ENCODE measurements at regions not wholly inside any gene's neighbourhood (a gene's known extent, or its start where the extent isn't known, plus 50 kb on each side); places are given as distances from the start of the nearest gene placed in this dataset.
"Not testable (repeated sequence)": the region's sequence is repeated elsewhere in the genome, so short reads cannot be mapped to it uniquely, and the experiment has no call there.

DNA sequence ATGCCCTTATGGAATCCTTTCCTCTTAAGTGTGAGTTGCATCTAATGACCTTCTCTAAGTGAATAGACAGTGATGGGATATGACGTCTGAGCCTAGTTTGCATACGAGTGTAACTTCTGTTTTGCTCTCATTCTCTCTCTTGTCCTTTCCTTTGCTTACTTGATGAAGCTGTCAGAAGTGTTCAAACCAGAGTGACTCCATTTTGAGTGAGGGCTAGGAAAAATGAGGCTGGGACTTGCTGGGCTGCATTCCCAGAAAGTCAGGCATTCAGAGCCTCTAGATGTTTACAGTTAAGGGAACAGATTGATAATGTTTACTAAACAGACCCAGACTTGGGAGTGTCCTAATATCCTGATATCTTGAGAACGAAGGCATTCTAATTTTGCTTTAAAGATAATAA, 311.2 kb upstream of the SOX4 start:
- DNase-seq (ENCODE audit: low read depth): not testable (repeated sequence)

GRCh38 chr6:21284166-21284565, 309.4 kb upstream of the SOX4 start:
- no peak for DNase-seq (ENCODE audit: low read depth)

GRCh38 chr6:21284706-21285105, 308.8 kb upstream of the SOX4 start:
- no peak for DNase-seq (ENCODE audit: low read depth)

DNA sequence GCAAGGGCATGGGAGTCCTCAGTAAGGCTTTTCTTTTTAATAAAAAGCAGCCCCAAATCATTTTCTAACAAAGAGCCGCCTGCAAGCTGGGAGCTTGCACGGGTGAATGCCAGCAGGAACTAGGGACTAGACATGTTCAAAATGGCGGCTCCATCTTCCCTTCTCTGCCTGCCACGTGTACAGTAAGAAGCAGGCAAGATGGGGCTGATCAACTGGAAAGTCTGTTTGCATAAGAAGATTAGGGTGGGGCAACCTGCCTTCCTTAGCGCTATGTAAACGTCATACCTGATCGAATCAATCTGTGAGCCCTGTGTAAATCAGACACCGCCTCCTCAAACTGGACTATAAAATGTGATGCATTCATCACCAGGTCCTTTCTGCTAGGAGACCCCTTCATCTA, 299.4 kb upstream of the SOX4 start:
- DNase-seq (ENCODE audit: low read depth): no peak

- DNase-seq (ENCODE audit: low read depth): no peak
These were observed 297.9 kb upstream of the SOX4 start for GRCh38 chr6:21295506-21296240.

GRCh38 chr6:21297665-21298064, 295.9 kb upstream of the SOX4 start:
- DNase-seq (ENCODE audit: low read depth): no peak

GRCh38 chr6:21299216-21299615, 294.3 kb upstream of the SOX4 start:
- DNase-seq (ENCODE audit: low read depth): no peak

DNA sequence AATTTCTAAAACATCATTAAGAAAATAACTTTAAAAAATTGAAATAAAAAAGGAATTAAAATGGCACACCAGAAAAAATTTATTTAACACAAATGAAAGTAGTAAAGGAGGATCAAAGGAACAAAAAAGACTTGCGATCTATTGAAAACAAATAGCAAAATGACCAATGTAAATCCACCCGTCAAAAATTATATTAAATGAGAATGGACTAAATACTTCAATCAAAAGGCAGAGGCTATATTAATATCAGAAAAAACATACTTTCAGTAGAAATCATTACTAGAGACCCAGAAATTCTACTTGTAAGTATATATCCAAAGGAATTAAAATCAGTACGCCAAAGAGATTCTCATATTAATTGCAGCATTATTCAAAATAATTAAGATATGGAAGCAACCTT, 293.1 kb upstream of the SOX4 start:
- DNase-seq (ENCODE audit: low read depth): no peak

DNA sequence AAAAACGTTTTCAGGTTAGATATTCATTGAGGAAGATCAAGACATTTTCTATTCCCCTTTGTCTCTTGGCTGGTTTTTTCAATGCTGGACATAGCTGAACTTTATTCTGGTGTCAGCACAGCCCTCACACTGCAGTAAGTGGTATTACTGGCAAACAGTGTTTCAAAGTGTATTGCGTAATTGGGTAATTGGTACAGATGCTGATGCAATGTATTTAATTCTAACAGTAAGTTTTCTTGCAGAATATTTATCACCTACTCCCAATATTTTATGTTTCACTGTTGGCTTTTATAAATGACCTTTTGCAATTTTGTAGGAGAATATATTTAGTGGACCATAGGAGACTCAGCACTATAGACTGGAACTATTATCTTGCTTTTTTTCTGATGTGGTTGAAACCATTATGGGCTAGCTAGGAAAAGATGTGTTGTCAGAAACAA, 287.6 kb upstream of the SOX4 start:
- DNase-seq (ENCODE audit: low read depth): no peak

DNA sequence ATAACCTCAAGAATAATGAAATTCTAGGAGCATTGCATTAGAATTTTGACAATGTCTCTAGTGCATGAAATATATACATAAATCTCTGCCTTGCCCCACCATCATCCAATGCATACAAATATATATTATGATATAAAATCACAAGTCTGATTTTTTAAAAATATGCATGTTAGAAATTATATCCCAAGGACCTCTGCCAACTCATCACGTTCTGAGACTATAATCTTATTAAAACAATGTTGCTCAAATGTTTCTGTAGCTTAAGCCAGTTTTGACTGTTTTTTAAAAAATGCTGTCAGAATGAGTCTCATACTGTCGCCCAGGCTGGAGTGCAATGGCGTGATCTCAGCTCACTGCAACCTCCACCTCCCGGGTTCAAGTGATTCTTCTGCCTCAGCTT, 287.0 kb upstream of the SOX4 start:
- no peak for DNase-seq (ENCODE audit: low read depth)

DNA sequence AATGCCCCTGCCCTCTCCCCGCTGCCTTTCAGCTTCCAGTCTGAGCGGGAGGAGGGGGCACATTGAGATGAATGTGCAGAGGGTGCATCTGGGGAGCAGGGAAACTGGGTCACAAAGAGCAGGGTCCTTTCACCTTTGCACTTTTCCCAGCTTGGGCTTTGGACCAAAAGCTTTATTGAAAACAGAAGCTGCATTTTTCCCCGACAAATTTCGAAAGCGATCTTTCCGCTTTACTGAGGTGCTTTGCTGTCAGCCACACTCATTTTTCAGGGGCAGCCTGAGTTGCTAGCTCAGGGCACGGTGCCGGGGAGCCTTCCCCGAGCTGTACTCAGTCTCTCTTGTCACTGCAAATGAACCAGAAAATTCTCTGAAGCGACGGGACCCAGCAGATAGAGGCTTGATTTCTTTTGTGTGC, 283.7 kb upstream of the SOX4 start:
- no peak for DNase-seq (ENCODE audit: low read depth)

DNA sequence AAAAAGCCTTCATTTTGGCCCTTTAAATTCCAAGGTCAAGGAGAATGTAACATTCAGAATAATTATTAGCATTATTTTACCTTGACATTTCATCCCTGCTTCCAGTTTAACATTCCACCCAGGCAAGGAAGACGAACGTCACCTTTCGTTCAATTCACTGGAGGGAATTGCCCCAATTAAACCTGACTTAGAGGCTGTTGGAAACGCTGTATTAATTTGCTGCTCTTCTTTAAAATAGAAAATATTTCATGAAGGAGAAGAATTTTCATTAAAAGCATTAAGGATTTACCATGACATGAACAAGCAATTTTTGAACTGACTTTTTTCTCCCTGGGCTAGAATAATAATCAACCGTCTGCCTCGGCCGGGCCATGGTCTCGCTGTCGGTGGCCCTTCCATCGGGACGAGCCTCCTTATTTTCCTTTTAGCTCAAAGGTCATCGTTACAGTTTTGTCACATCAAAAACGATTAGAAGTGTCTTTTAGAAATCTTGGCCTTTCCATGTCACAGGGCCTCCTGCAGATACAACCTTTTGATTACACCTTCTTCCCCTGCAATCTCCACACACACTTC, 282.9 kb upstream of the SOX4 start:
- no peak for DNase-seq (ENCODE audit: low read depth)

GRCh38 chr6:21312118-21312517, 281.4 kb upstream of the SOX4 start:
- DNase-seq (ENCODE audit: low read depth): no peak

- DNase-seq (ENCODE audit: low read depth): no peak
These were observed 275.9 kb upstream of the SOX4 start for GRCh38 chr6:21317642-21318041.

GRCh38 chr6:21321076-21321475, 272.5 kb upstream of the SOX4 start:
- DNase-seq (ENCODE audit: low read depth): no peak

GRCh38 chr6:21321531-21321930, 272.0 kb upstream of the SOX4 start:
- DNase-seq (ENCODE audit: low read depth): no peak

- DNase-seq (ENCODE audit: low read depth): no peak
These were observed 270.0 kb upstream of the SOX4 start for GRCh38 chr6:21323577-21323976.

DNA sequence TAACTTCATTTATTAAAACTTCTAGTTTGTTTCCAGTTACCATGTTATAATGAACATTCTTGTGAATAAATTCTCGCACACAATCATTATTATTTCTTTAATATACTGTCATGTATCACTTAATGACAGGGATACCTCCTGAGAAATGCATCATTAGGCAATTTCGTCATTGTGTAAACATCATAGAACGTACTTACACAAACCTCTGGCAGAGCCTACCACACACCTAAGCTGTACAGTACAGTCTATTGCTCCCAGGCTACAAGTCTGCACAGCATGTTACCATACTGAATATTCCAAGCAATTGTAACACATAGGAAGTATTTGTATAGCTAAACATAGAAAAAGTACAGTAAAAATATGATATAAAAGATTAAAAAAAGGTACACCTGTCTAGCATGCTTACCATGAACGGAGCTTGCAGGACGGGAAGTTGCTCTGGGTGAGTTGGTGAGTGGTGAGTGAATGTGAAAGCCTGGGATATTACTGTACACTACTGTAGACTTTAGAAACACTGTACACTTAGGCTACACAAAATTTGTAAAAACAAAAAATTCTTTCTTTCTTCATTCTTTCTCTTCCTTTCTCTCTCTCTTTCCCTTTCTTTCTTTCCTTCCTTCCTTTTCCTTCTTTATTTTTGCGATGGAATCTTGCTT, 268.2 kb upstream of the SOX4 start:
- no peak for DNase-seq (ENCODE audit: low read depth)

DNA sequence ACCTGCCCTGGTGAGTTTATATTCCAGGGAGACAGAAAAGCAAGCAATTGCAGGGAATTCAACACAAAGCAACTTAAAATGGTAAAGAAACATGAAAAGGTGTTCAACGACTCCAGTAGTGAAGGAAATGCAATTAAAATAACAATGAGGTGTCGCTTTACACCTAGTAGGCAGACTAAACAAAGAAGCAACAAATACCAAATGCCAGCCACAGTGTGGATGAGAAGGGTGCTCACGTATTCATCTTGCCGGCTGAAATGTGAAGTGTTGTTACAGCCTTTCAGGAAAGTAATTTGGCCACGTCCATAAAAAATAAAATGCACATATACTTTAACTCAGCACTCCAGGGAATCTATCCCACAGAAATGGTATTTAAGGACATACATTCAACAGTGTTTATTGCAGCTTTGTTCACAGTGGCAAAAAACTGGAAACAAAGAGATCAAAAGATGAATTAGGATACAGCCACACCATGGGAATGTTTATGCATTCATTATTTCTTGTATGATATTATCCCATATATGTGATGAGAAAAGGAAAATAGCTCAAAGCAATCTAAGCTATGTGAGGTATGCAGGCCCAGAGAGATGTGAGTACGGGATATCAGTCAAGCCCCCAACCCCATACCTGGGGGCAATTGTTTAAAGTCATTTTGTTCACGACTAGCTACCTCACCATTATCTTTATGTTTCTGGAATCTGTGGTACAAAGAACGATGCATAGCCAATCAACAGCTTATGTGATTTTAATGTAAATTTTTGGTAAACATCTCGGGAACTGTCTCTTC, 266.0 kb upstream of the SOX4 start:
- DNase-seq (ENCODE audit: low read depth): no peak

DNA sequence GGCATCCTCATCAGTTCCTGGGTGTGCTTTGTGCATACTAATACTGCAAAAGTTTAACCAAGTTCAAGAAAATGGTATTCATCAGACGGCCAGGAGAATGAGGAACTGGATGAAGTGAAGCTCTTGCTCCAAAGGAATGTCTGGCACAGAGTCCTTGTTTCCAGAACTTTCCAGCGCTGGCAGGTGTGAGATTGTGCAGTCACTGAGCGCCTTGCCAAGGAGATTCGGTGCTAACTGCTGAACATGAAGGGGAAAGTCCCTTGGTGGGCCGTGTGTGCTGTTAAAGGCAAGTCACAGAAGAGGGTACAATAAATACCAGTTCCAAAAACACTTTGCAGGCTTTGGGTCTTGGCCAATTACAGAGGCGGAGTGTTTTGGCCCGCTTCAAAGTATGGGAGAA, 262.3 kb upstream of the SOX4 start:
- no peak for DNase-seq (ENCODE audit: low read depth)

DNA sequence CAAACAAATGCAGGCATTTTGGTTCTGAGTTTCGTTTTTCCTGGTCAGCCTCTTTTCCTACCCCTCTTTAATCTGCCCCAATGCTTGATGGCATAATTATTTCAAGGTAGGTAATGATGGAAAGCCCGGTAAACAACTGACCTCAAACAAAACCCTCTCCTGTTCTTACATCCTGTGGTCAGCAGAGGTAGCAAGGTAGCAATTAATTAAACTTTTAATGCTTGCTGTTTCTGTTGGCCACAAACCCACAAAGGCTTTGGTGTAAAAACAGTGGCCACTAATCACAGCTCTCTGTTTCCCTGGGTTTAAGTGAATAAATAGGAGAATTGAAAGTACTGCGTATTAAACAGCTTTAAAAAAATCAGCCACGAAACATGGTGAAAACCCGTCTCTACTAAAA, 261.5 kb upstream of the SOX4 start:
- DNase-seq (ENCODE audit: low read depth): no peak

DNA sequence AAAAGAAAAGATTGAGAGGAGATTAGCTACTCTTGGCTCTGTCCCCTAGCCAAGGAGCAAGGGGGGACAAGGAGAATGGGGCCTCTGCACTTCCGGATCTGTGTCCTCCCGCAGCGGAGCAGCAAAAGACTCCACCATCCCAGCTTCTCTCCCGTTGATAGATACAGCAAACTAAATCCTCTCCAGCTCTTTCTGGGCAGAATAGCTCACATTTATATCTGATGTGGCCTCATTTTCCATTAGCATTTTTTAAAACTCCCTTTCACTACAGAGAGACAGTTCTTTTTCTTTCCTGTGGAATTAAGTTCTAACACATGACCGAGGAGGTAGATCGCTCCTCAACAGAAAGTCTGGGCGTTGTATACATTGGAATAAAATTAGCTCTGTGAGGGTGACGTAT, 260.9 kb upstream of the SOX4 start:
- DNase-seq (ENCODE audit: low read depth): no peak

GRCh38 chr6:21333715-21334114, 259.8 kb upstream of the SOX4 start:
- no peak for DNase-seq (ENCODE audit: low read depth)
